ENCODE measurements at regions not wholly inside any gene's neighbourhood (a gene's known extent, or its start where the extent isn't known, plus 50 kb on each side); places are given as distances from the start of the nearest gene placed in this dataset.

- Histone ChIP-seq H3K4me3 (ENCODE audit: insufficient read depth, low read depth, low read length, poor library complexity, severe bottlenecking) (no peak overlapping the region), H3K36me3 (ENCODE audit: control insufficient read depth, insufficient read depth, low read length) (no peaks in the 10 kb centered on the region), H3K27ac (ENCODE audit: insufficient read depth, low read length, poor library complexity, severe bottlenecking) (no peak overlapping the region), H3K27me3 (replicated peaks; ENCODE audit: control insufficient read depth, insufficient read depth, low read length, poor library complexity, severe bottlenecking) (peaks cover 4% of the 10 kb centered on the region), H3K9me3 (ENCODE audit: control insufficient read depth, low read length) (no peaks in the 10 kb centered on the region), H3K4me1 (ENCODE audit: control insufficient read depth, insufficient read depth, low read length, poor library complexity, severe bottlenecking) (no peaks in the 10 kb centered on the region)
- no peak for DNase-seq
Measured at GRCh38 chr2:128451084-128452023, 132.7 kb upstream of the HS6ST1 start.

DNA sequence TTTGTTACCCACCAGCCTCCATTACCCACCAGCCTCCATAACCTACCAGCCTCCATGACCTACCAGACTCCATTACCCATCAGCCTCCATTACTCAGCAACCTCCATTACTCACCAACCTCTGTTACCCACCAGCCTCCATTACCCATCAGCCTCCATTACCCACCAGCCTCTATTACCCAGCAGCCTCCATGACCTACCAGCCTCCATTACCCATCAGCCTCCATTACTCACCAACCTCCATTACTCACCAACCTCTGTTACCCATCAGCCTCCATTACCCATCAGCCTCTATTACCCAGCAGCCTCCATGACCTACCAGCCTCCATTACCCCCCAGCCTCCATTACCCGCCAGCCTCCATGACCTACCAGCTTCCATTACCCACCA is 133.3 kb upstream of the HS6ST1 start:
- DNase-seq, result no peak
- no peak overlapping the region for H3K27ac ChIP-seq (ENCODE audit: insufficient read depth, low read length, poor library complexity, severe bottlenecking)
- peaks cover 4% of the 10 kb centered on the region for H3K27me3 ChIP-seq (replicated peaks; ENCODE audit: control insufficient read depth, insufficient read depth, low read length, poor library complexity, severe bottlenecking)
- H3K4me3 ChIP-seq (ENCODE audit: insufficient read depth, low read depth, low read length, poor library complexity, severe bottlenecking), result no peak overlapping the region
- H3K9me3 ChIP-seq (ENCODE audit: control insufficient read depth, low read length), result no peaks in the 10 kb centered on the region
- H3K4me1 ChIP-seq (ENCODE audit: control insufficient read depth, insufficient read depth, low read length, poor library complexity, severe bottlenecking), result no peaks in the 10 kb centered on the region
- H3K36me3 ChIP-seq (ENCODE audit: control insufficient read depth, insufficient read depth, low read length), result no peaks in the 10 kb centered on the region

- H3K27ac ChIP-seq (ENCODE audit: insufficient read depth, low read length, poor library complexity, severe bottlenecking), result no peak overlapping the region
- no peaks in the 10 kb centered on the region for H3K4me1 ChIP-seq (ENCODE audit: control insufficient read depth, insufficient read depth, low read length, poor library complexity, severe bottlenecking)
- H3K36me3 ChIP-seq (ENCODE audit: control insufficient read depth, insufficient read depth, low read length), result no peaks in the 10 kb centered on the region
- H3K4me3 ChIP-seq (ENCODE audit: insufficient read depth, low read depth, low read length, poor library complexity, severe bottlenecking), result no peak overlapping the region
- peaks cover 4% of the 10 kb centered on the region for H3K27me3 ChIP-seq (replicated peaks; ENCODE audit: control insufficient read depth, insufficient read depth, low read length, poor library complexity, severe bottlenecking)
- DNase-seq, result no peak
- no peaks in the 10 kb centered on the region for H3K9me3 ChIP-seq (ENCODE audit: control insufficient read depth, low read length)
Measured at GRCh38 chr2:128452536-128453530, 134.2 kb upstream of the HS6ST1 start.

GRCh38 chr2:128454980-128455720 is 136.5 kb upstream of the HS6ST1 start:
- Histone ChIP-seq H3K9me3 (ENCODE audit: control insufficient read depth, low read length) (no peaks in the 10 kb centered on the region), H3K4me1 (ENCODE audit: control insufficient read depth, insufficient read depth, low read length, poor library complexity, severe bottlenecking) (no peaks in the 10 kb centered on the region), H3K27ac (ENCODE audit: insufficient read depth, low read length, poor library complexity, severe bottlenecking) (no peak overlapping the region), H3K36me3 (ENCODE audit: control insufficient read depth, insufficient read depth, low read length) (no peaks in the 10 kb centered on the region), H3K27me3 (replicated peaks; ENCODE audit: control insufficient read depth, insufficient read depth, low read length, poor library complexity, severe bottlenecking) (peaks cover 4% of the 10 kb centered on the region), H3K4me3 (ENCODE audit: insufficient read depth, low read depth, low read length, poor library complexity, severe bottlenecking) (no peak overlapping the region)
- no peak for DNase-seq

DNA sequence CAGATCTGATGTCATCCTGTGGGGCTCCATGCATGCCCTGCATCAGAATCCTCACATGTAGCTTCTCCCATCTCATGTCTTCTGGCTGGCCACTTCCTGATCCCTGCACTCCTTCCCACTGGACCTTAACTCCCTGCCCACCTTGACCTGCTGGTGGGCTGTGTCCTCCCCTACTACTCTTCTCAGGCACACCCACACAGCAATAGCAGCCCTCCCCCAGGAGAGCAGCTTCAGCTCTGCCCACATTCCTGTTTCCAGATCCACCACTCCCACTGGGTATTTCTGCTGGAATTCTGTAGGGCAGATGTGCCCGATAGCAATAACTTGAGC is 137.0 kb upstream of the HS6ST1 start:
- no peak overlapping the region for H3K4me3 ChIP-seq (ENCODE audit: insufficient read depth, low read depth, low read length, poor library complexity, severe bottlenecking)
- no peaks in the 10 kb centered on the region for H3K4me1 ChIP-seq (ENCODE audit: control insufficient read depth, insufficient read depth, low read length, poor library complexity, severe bottlenecking)
- H3K36me3 ChIP-seq (ENCODE audit: control insufficient read depth, insufficient read depth, low read length), result no peaks in the 10 kb centered on the region
- peaks cover 4% of the 10 kb centered on the region for H3K27me3 ChIP-seq (replicated peaks; ENCODE audit: control insufficient read depth, insufficient read depth, low read length, poor library complexity, severe bottlenecking)
- no peak for DNase-seq
- no peaks in the 10 kb centered on the region for H3K9me3 ChIP-seq (ENCODE audit: control insufficient read depth, low read length)
- no peak overlapping the region for H3K27ac ChIP-seq (ENCODE audit: insufficient read depth, low read length, poor library complexity, severe bottlenecking)

DNA sequence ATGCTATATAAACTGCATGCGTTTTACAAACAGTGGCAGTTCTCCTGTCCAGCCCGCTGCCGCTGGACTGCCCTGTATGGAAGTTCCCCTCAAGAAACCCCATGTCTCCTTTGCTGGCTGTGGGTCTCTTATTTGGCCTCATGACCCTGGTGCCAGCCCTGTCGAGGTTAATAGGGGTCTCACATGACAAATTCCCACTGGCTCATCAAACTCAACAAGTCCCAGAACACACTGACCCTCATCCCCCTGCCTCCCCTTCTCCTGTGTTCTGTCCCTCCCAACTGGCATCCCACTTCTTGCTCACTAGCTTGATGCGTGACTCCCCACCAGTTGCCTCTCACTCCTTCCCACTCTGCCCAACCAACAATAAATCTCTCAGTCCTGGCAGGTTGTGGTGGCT is 137.6 kb upstream of the HS6ST1 start:
- no peaks in the 10 kb centered on the region for H3K9me3 ChIP-seq (ENCODE audit: control insufficient read depth, low read length)
- H3K4me3 ChIP-seq (ENCODE audit: insufficient read depth, low read depth, low read length, poor library complexity, severe bottlenecking), result no peak overlapping the region
- H3K27me3 ChIP-seq (replicated peaks; ENCODE audit: control insufficient read depth, insufficient read depth, low read length, poor library complexity, severe bottlenecking), result peaks cover 4% of the 10 kb centered on the region
- H3K36me3 ChIP-seq (ENCODE audit: control insufficient read depth, insufficient read depth, low read length), result no peaks in the 10 kb centered on the region
- no peaks in the 10 kb centered on the region for H3K4me1 ChIP-seq (ENCODE audit: control insufficient read depth, insufficient read depth, low read length, poor library complexity, severe bottlenecking)
- H3K27ac ChIP-seq (ENCODE audit: insufficient read depth, low read length, poor library complexity, severe bottlenecking), result no peak overlapping the region
- no peak for DNase-seq

- no peak for DNase-seq
- H3K4me1 ChIP-seq (ENCODE audit: control insufficient read depth, insufficient read depth, low read length, poor library complexity, severe bottlenecking), result no peaks in the 10 kb centered on the region
- no peak overlapping the region for H3K4me3 ChIP-seq (ENCODE audit: insufficient read depth, low read depth, low read length, poor library complexity, severe bottlenecking)
- H3K27me3 ChIP-seq (replicated peaks; ENCODE audit: control insufficient read depth, insufficient read depth, low read length, poor library complexity, severe bottlenecking), result peaks cover 3% of the 10 kb centered on the region
- H3K27ac ChIP-seq (ENCODE audit: insufficient read depth, low read length, poor library complexity, severe bottlenecking), result no peak overlapping the region
- no peaks in the 10 kb centered on the region for H3K36me3 ChIP-seq (ENCODE audit: control insufficient read depth, insufficient read depth, low read length)
- no peaks in the 10 kb centered on the region for H3K9me3 ChIP-seq (ENCODE audit: control insufficient read depth, low read length)
Measured at GRCh38 chr2:128457006-128457604, 138.4 kb upstream of the HS6ST1 start.

GRCh38 chr2:128457716-128458115 is 139.0 kb upstream of the HS6ST1 start:
- Histone ChIP-seq H3K9me3 (ENCODE audit: control insufficient read depth, low read length) (no peaks in the 10 kb centered on the region), H3K36me3 (ENCODE audit: control insufficient read depth, insufficient read depth, low read length) (no peaks in the 10 kb centered on the region), H3K4me3 (ENCODE audit: insufficient read depth, low read depth, low read length, poor library complexity, severe bottlenecking) (no peak overlapping the region), H3K27ac (ENCODE audit: insufficient read depth, low read length, poor library complexity, severe bottlenecking) (no peak overlapping the region), H3K27me3 (replicated peaks; ENCODE audit: control insufficient read depth, insufficient read depth, low read length, poor library complexity, severe bottlenecking) (no peaks in the 10 kb centered on the region), H3K4me1 (ENCODE audit: control insufficient read depth, insufficient read depth, low read length, poor library complexity, severe bottlenecking) (no peaks in the 10 kb centered on the region)
- no peak for DNase-seq

DNA sequence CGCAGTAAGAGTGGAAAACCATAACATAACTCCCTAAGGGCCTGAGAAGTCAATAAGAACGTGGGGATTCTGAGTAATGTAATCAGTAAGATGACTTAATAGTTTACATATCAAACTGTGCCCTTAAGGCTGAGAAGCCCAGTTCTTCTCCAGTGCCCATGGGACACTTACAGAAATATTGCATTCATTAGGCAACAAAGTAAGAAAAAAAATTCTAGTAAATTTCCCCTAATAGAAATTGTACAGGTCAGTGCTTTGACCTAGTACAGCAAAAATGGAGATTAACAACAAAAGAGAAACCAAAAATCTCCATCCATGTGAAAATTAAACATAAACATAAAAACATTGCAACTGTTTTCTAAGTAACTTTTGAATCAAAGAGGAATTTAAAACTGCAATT is 139.8 kb upstream of the HS6ST1 start:
- DNase-seq, result no peak
- Histone ChIP-seq H3K27ac (ENCODE audit: insufficient read depth, low read length, poor library complexity, severe bottlenecking) (no peak overlapping the region), H3K36me3 (ENCODE audit: control insufficient read depth, insufficient read depth, low read length) (no peaks in the 10 kb centered on the region), H3K27me3 (replicated peaks; ENCODE audit: control insufficient read depth, insufficient read depth, low read length, poor library complexity, severe bottlenecking) (no peaks in the 10 kb centered on the region), H3K4me3 (ENCODE audit: insufficient read depth, low read depth, low read length, poor library complexity, severe bottlenecking) (no peak overlapping the region), H3K9me3 (ENCODE audit: control insufficient read depth, low read length) (no peaks in the 10 kb centered on the region), H3K4me1 (ENCODE audit: control insufficient read depth, insufficient read depth, low read length, poor library complexity, severe bottlenecking) (no peaks in the 10 kb centered on the region)
